Stimulated activated CD4-positive, alpha-beta T cell treated with anti-CD3 and anti-CD28 coated beads, Interleukin-12 subunit alpha, Interleukin-12 subunit beta, amount 100 ng/mL, for 48 hours (primary cell): ENCODE measurements at regions not wholly inside any gene's neighbourhood (a gene's known extent, or its start where the extent isn't known, plus 50 kb on each side); places are given as distances from the start of the nearest gene placed in this dataset.
"Not testable (repeated sequence)": the region's sequence is repeated elsewhere in the genome, so short reads cannot be mapped to it uniquely, and the experiment has no call there.

ENCODE experiments used
- DNase-seq, 3 donors: peaks; one replicate each; pipeline ENCODE4 v3.0.0-alpha.2; 2020; ENCODE audit warnings: low read depth in 2 of 3, low spot score in 1 of 3

- no peak for DNase-seq
Measured at GRCh38 chr12:74595696-74596095, 58.1 kb downstream of the ATXN7L3B start.

DNA sequence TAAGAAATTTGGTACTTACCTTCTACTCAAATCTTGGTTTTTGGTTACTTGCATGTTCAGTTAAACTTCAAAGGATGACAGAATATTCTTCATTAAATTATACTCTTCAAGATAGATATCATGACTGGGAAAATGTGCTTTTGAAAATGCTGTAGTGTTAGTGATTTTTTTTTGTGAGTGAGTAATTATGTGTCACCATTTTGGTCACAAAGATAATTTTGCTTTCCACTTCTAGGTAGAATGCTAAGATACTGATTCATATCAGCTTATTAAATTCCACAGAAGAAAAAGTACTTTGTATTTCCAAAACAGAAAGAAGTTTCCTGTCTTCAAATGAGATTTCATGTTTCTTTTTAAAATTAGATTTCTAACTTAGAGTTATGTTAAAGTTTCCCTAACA is 61.2 kb downstream of the ATXN7L3B start:
- no peak for DNase-seq

DNA sequence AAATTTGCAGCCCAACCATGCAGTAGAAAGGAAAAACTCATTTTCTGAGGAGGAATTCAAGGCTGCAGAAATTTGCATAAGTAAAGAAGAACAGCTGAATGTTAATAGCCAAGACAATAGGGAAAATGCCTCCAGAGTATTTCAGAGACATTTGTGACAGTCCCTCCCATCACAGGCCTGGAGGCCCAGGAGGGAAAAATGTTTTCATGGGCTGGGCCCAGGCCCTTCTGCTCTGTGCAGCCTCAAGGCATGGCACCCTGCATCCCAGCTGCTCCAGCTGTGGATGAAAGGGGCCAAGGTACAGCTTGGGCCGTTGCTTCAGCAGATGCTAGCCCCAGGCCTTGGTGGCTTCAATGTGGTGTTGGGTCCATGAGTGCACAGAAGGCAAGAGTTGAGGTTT is 62.3 kb downstream of the ATXN7L3B start:
- DNase-seq, result no peak

DNA sequence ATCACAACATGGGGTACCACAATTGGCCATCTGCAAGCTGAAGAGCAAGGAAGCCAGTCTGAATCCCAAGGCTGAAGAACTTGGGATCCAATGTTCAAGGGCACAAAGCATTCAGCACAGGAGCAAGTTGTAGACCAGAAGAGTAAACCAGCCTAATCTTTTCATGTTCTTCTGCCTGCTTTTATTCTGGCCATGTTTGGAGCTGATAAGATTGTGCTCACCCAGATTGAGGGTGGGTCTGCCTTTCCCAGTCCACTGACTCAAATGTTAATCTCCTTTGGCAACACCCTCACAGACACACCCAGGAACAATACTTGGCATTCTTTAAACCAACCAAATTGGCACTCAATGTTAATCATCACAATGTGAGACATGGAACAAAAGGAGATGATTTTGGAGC is 63.2 kb downstream of the ATXN7L3B start:
- DNase-seq, result not testable (repeated sequence)

DNA sequence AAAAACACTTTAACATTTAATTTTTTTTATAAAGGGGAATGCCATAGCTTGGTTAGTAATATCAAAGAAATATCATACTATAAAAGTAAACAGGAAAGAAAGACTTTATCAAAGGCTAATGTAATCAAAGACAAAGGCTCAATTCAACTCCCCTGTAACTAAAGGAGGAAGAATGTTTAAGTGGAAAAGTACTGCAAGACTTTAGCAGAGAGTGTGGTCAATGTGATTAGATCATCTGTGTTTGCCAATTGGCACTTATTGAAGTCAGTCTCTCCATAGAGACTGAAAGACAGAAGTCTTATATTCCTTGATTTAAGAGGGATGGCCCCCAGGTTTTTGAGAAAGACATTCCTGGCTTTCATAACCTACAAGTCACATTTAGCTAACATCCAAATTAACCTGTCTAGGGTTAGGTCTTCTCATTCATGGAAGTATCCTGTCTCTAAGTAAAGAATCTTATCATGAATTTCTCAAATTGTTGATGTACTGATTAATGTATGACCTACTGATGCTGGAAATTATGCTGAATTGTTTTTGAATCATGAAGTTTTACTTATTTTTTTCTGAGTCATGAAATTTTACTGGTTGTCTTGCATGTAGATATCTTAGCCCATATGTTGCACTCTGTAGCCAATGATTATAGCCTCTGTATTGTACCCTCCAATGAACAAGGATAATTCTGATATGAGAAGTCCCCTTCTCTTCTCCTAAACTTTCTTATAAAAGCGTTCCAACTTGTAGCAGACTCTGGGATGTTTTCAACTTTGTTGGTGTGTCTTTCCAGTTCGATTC is 65.4 kb downstream of the ATXN7L3B start:
- no peak for DNase-seq

- no peak for DNase-seq
Measured at GRCh38 chr12:74608231-74608775, 70.7 kb downstream of the ATXN7L3B start.

GRCh38 chr12:74610711-74611110 is 73.1 kb downstream of the ATXN7L3B start:
- no peak for DNase-seq

GRCh38 chr12:74614426-74614825 is 76.8 kb downstream of the ATXN7L3B start:
- DNase-seq, result no peak

DNA sequence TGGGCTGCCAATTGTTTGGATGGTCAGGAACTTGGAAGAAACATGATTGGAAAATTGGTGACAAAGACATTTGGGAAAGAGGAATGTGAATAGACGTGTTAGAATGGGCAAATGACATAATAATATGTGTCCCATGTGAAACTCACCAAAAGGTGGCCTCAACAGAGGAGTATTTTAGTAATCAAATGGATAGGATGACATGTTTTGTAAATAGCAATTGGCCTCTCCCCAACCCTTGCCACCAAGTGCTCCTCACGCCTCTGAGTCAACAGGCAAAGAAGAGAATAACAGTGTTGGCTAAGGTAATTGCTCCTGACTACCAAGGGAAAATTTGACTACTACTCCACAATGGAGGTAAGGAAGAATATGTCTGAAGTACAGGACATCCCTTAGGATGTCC is 81.4 kb downstream of the ATXN7L3B start:
- no peak for DNase-seq

DNA sequence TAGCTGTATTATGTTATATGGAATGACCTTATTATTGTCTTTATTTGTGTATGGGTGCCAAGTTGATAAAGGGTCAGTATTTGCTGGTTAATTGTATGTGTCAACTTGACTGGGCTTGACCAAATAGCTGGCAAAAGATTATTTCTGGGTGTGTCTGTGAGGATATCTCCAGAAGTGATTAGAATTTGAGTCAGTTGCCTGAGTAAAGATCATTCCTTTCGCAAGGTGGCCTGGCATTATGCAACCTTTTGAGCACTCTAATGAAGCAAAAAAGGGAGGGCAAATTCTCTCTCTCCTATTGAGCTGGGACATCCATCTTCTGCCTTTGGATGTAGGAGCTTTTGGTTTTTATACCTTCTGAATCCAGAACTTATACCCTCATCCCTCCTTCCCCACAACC is 82.2 kb downstream of the ATXN7L3B start:
- no peak for DNase-seq

DNA sequence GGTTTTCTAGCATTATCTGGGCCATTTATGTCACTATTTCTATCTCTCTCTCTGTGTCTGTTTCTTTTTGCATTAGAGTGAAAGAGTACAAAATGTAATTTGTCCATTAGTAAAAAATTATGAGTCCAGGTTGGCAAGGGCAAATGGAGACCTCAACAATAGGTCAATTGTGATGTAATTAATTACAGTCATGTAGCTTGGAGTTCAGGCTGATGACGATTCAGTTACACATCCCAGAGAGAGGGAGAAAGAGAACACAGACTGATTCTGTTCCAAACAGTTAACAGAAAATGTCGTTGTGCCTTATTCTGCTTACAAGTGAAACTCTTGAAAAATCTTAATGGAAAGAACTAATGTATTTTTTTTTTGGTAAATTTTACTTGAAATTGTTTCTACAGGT is 83.3 kb downstream of the ATXN7L3B start:
- DNase-seq, result no peak

DNA sequence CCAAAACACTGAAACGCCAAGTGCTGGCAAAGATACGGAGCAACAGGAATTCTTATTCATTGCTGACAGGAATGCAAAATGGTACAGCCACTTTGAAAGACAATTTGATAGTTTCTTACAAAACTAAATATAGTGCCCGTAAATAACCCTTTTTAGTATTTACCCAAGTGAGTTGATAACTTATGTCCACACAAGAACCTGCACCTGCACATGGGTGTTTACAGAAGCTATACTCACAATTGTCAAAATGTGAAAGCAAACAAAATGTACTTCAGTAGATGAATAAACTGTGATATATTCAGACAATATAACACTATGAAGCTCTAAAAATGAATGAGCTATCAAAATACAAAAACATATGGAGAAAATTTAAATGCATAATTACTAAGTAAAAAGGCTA is 86.6 kb downstream of the ATXN7L3B start:
- DNase-seq, result no peak

GRCh38 chr12:74626397-74626796 is 88.8 kb downstream of the ATXN7L3B start:
- no peak for DNase-seq

DNA sequence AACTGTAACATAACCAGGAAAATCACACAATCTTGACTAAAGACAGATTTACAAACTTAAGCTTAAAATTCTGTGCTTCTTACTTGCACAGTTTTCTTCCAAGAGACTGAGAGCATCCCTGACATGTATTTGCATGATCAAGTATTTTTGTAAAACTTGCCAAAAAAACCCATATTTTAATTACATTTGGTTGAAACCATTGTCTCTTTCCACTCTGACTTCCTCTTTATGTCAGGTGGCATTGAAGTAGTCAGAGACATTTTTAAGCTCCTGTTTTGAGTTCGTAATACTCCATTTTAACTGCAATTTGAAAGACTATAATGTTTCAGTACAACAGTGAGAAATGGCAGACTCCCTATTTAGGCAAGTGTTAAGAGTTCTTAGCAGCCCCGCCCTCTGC is 103.6 kb downstream of the ATXN7L3B start:
- no peak for DNase-seq

DNA sequence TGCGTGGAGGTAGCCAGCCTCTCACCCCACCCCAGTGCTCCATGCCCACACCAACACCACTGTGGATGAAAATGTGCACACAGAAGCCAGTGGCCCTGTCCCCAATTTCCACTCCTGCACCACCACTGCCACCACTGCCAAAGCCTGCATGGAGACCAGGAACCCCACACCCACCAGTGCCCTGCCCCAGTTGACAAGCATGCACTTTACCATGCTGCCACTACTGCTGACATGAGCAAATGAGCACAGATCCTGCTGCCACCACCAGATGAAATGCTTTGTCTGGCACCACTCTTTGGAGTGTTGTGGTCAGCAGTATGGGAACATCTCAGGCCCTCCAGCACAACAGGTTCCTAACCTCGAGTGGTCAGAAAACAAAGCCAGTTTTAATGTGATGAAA is 104.1 kb downstream of the ATXN7L3B start:
- DNase-seq, result no peak

DNA sequence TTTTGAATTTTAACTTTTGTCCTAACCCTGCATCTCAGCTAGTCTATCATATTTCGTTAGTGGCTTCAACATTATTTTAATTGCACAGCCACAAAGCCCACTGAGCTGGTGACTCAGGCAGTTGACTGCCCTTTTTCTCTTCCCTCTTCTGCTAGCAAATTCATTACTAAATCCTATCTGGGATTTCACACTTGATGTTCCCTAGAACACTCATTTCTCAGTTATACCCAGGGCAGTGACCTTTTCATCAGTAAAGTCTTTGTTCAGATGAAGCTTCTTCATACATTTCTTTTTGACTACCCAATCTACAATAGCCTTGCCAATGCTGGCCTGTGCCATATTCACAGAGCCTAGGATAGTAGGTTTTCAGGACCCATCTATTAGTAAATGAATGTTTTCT is 107.0 kb downstream of the ATXN7L3B start:
- DNase-seq, result no peak

GRCh38 chr12:74646831-74647230 is 109.2 kb downstream of the ATXN7L3B start:
- no peak for DNase-seq

DNA sequence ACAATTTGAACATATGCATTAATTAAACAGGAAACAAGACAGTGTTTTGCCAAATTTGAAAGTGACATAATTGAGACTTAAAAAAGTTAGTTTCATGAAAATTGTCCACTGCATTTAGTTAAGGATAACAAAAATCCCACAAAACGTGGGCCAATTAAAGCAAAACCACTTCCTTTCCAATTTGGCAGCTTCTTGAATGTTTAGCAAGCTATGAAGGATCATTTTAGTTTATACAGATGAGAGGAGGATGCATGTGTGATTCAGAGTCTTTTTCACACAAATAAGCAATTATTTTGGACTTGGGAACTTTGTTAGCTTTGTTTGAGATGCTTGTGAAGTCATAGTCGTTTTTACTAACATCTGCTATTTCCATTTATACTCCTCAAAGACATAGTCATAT is 109.6 kb downstream of the ATXN7L3B start:
- DNase-seq, result no peak

DNA sequence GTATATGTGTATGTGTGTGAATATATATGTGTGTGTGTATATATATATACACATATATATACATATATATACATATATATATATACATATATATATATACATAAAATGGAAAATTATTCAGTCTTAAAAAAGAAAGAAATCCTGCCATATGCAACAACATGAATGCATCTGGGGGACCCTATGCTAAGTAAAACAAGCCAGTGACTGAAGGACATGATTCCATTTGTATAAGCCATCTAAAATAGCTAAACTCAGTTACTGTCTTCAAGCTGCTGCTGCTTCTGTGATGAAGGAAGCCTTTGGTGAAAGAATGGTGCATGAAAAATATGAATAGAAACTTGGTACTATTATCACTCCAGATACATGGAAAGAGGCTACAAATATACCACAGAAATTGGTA is 118.6 kb downstream of the ATXN7L3B start:
- no peak for DNase-seq

- DNase-seq, result no peak
Measured at GRCh38 chr12:74660442-74660841, 122.8 kb downstream of the ATXN7L3B start.

DNA sequence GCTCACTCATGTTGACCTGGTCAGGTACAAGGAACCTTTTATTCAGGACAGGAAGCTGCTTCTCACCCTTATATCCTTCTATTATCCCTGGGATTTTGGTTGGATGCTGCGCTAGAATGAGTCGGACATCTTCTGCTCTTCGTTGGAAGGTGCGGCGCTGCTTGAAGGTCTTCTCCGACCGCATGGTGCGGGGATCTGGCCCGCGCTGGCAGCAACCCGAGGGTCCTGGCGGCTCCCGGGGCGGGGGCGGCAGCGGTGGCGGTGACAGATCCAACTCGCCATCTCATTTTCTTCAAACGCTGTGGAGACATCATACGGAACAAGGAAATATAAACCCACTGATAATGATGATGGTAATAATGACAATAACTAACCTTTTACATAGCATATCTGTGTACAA is 126.3 kb downstream of the ATXN7L3B start:
- DNase-seq, result no peak

DNA sequence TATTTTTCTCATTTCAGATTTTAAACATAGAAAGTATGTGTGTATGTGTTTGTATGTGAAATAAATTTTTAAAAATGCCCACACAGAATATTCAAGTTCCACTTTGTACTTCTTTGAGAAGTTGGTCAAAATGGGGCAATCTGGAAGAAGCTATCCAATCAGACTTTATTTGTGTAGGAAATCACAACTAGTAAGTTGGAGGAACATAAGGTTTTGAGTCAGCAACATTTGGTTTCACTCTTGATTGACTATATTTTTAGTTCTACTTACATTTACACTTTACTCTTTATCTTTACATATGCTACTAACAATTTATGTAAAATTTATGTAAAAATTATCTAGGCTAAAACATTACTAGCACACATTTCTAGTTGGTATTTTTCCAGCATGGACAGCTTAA is 128.1 kb downstream of the ATXN7L3B start:
- DNase-seq, result no peak

DNA sequence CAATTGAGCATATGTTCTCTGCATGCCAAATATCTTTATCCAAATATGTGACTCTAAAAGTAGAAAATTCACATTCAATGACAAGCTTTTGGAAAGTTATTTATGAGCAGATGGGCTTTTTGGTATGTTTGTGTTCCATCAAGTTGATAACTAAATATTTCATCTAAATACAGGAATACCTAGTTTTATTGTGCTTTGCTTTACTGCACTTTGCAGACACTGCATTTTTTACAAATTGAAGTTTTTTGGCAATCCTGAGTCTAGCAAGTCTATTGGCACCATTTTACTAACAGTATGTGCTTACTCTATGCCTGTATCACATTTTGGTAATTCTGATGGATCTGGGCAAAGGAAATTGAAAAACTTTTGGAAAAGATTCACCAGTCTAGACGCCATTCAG is 133.8 kb downstream of the ATXN7L3B start:
- no peak for DNase-seq
